BJ (cell line): ENCODE measurements at regions not wholly inside any gene's neighbourhood (a gene's known extent, or its start where the extent isn't known, plus 50 kb on each side); places are given as distances from the start of the nearest gene placed in this dataset.
"Not testable (repeated sequence)": the region's sequence is repeated elsewhere in the genome, so short reads cannot be mapped to it uniquely, and the experiment has no call there.

Source experiments
- CTCF ChIA-PET: fragments of 350-600 bp; formaldehyde crosslinking; extraction: SDS; loops from one replicate; lab custom pipeline; 2021; ENCODE audit warnings: antibody characterized with exemption, inconsistent platforms; lab: Yijun Ruan, JAX
- POLR2A ChIA-PET: fragments of 300-600 bp; sonication (Branson Sonifier 250); formaldehyde crosslinking; extraction: SDS; loops from one replicate; lab custom pipeline; 2021; ENCODE audit warnings: antibody characterized with exemption; lab: Charles Lee
- DNase-seq: peaks from one replicate; pipeline ENCODE4 v3.0.0-alpha.2; 2011; ENCODE audit warnings: low read depth
- H3K27me3 ChIP-seq: 2 replicates; pipeline ENCODE4 v1.6.0; 2011; ENCODE audit warnings: low read length; ENCODE audit not compliant: control insufficient read depth, insufficient read depth
- H3K36me3 ChIP-seq: 2 replicates; pipeline ENCODE4 v1.5.1; 2011; ENCODE audit warnings: low read length; ENCODE audit not compliant: control insufficient read depth, insufficient read depth
- H3K4me3 ChIP-seq: 2 replicates; pipeline ENCODE4 v1.5.1; 2011; ENCODE audit warnings: low read depth, mild to moderate bottlenecking, control low read depth, low read length
- CTCF ChIP-seq: IDR thresholded peaks from 2 replicates; pipeline ENCODE4 v1.5.1; 2011; ENCODE audit warnings: low read depth, mild to moderate bottlenecking, control low read depth, inconsistent platforms, low read length, moderate library complexity; ENCODE audit not compliant: insufficient read depth

DNA sequence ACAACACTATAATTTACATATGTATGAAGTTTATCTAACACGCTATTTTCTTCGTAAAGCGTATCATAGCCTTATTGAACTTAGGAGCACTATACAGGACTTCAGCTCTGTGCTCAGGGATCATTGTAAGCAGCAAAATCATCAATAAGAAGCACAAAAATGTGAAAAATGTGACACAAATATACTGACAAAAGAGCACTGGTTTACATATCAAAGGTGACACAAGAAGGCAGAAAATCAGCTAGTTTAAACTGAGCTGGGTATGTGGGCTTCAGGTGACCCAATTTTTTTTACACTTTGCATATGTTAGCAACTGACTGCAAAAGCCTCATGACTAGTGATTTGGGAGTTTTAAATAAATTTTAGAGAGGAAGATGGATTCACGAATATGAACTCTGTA is 215.2 kb upstream of the CHORDC1 start:
- ChIA-PET CTCF (no interaction called here), POLR2A (no interaction called here)
- Histone ChIP-seq H3K36me3 (no peaks in the 10 kb centered on the region), H3K27me3 (no peaks in the 10 kb centered on the region), H3K4me3 (no peak overlapping the region)
- DNase-seq, result no peak
- no peak for TF ChIP-seq CTCF

- no peak for TF ChIP-seq CTCF
- no peaks in the 10 kb centered on the region for H3K27me3 ChIP-seq
- DNase-seq, result no peak
- no peaks in the 10 kb centered on the region for H3K36me3 ChIP-seq
- no peak overlapping the region for H3K4me3 ChIP-seq
- CTCF ChIA-PET, result no interaction called here
- POLR2A ChIA-PET, result no interaction called here
Observed at GRCh38 chr11:90434858-90435257, 212.0 kb upstream of the CHORDC1 start.

GRCh38 chr11:90428836-90429235 is 206.0 kb upstream of the CHORDC1 start:
- no peaks in the 10 kb centered on the region for H3K27me3 ChIP-seq
- no peak overlapping the region for H3K4me3 ChIP-seq
- TF ChIP-seq CTCF, result no peak
- CTCF ChIA-PET, result interaction anchor here (0.7 kb wide), 1 partner anchor 29 kb away, joined by 3 read pairs; no protein-coding TSS in a partner anchor
- POLR2A ChIA-PET, result no interaction called here
- H3K36me3 ChIP-seq, result no peaks in the 10 kb centered on the region
- no peak for DNase-seq

DNA sequence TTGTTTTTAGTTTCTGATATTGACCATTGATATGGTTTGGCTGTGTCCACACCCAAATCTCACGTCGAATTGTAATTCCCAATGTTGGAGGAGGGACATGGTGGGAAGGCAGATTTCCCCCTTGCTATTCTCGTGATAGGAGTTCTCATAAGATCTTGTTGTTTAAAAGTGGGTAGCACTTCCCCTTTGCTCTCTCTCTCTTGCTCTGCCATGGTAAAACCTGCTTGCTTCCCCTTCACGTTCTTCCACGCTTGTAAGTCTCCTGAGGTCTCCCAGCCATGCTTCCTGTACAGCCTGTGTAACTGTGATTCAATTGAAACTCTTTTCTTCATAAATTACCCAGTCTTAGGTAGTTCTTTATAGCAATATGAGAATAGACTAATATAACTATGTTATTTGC is 203.6 kb upstream of the CHORDC1 start:
- H3K4me3 ChIP-seq, result no peak overlapping the region
- no peak for DNase-seq
- TF ChIP-seq CTCF, result no peak
- no peaks in the 10 kb centered on the region for H3K27me3 ChIP-seq
- ChIA-PET POLR2A (no interaction called here), CTCF (no interaction called here)
- H3K36me3 ChIP-seq, result no peaks in the 10 kb centered on the region

- CTCF ChIA-PET, result no interaction called here
- no peak for DNase-seq
- Histone ChIP-seq H3K27me3 (no peaks in the 10 kb centered on the region), H3K36me3 (no peaks in the 10 kb centered on the region), H3K4me3 (no peak overlapping the region)
- POLR2A ChIA-PET, result no interaction called here
- no peak for TF ChIP-seq CTCF
Observed at GRCh38 chr11:90423378-90423777, 200.5 kb upstream of the CHORDC1 start.

GRCh38 chr11:90422787-90423186 is 199.9 kb upstream of the CHORDC1 start:
- POLR2A ChIA-PET, result not testable (repeated sequence)

More at GRCh38 chr11:90422787-90423186, 199.9 kb upstream of the CHORDC1 start:
- DNase-seq, CTCF ChIA-PET, H3K36me3 ChIP-seq, H3K27me3 ChIP-seq, H3K4me3 ChIP-seq: not testable (repeated sequence)
